MM.1S (cell line): ENCODE measurements at regions not wholly inside any gene's neighbourhood (a gene's known extent, or its start where the extent isn't known, plus 50 kb on each side); places are given as distances from the start of the nearest gene placed in this dataset.

Experiments
- DNase-seq: peaks from one replicate; pipeline ENCODE4 v3.0.0-alpha.2; 2015
- H2AFZ ChIP-seq: fragments of 300-600 bp; sonication (generic); 2 replicates; pipeline ENCODE4 v1.6.0; 2016; ENCODE audit warnings: antibody characterized with exemption, low read length
- H3F3A ChIP-seq: fragments of 300-600 bp; sonication (generic); 2 replicates; pipeline ENCODE4 v1.6.1; 2016; ENCODE audit warnings: mild to moderate bottlenecking, antibody characterized with exemption, low read length, moderate library complexity, mixed read lengths; ENCODE audit not compliant: insufficient read depth
- H3K27ac ChIP-seq: fragments of 300-600 bp; sonication (generic); 2 replicates; pipeline ENCODE4 v1.5.1; 2016; ENCODE audit warnings: mild to moderate bottlenecking, low read length
- H3K27me3 ChIP-seq: fragments of 300-600 bp; sonication (generic); replicated peaks from 2 replicates; pipeline ENCODE4 v1.6.0; 2016; ENCODE audit warnings: low read length; ENCODE audit not compliant: insufficient read depth
- H3K36me3 ChIP-seq: fragments of 300-600 bp; sonication (generic); replicated peaks from 2 replicates; pipeline ENCODE4 v1.6.1; 2016; ENCODE audit warnings: mild to moderate bottlenecking, low read length, mixed read lengths; ENCODE audit not compliant: insufficient read depth
- H3K4me1 ChIP-seq: fragments of 300-600 bp; sonication (generic); 2 replicates; pipeline ENCODE4 v1.6.1; 2016; ENCODE audit warnings: low read length, mixed read lengths
- H3K4me2 ChIP-seq: fragments of 300-600 bp; sonication (generic); 2 replicates; pipeline ENCODE4 v1.6.0; 2016; ENCODE audit warnings: low read depth, low read length
- H3K4me3 ChIP-seq: fragments of 300-600 bp; sonication (generic); 2 replicates; pipeline ENCODE4 v1.5.1; 2016; ENCODE audit warnings: low read length, mixed read lengths
- H3K79me2 ChIP-seq: fragments of 300-600 bp; sonication (generic); 2 replicates; pipeline ENCODE4 v1.6.1; 2016; ENCODE audit warnings: mixed run types, low read length, mixed read lengths
- H3K9ac ChIP-seq: fragments of 300-600 bp; sonication (generic); 2 replicates; pipeline ENCODE4 v1.6.1; 2016; ENCODE audit warnings: low read length, mixed read lengths
- H3K9me2 ChIP-seq: fragments of 300-600 bp; sonication (generic); replicated peaks from 2 replicates; pipeline ENCODE4 v1.6.1; 2016; ENCODE audit warnings: mild to moderate bottlenecking, low read length, mixed read lengths; ENCODE audit not compliant: insufficient read depth
- H3K9me3 ChIP-seq: fragments of 300-600 bp; sonication (generic); replicated peaks from 2 replicates; pipeline ENCODE4 v1.6.1; 2016; ENCODE audit warnings: mild to moderate bottlenecking, low read length, mixed read lengths; ENCODE audit not compliant: insufficient read depth
- H4K20me1 ChIP-seq: fragments of 300-600 bp; sonication (generic); 2 replicates; pipeline ENCODE4 v1.6.1; 2016; ENCODE audit warnings: mild to moderate bottlenecking, low read length, moderate library complexity, mixed read lengths; ENCODE audit not compliant: insufficient read depth
- EZH2 ChIP-seq: fragments of 300-600 bp; sonication (generic); optimal IDR thresholded peaks from 2 replicates; pipeline ENCODE3; 2017; ENCODE audit warnings: low read depth, mild to moderate bottlenecking, antibody characterized with exemption, low read length, mixed read lengths
- EZH2phosphoT487 ChIP-seq: fragments of 300-600 bp; sonication (generic); IDR thresholded peaks from 2 replicates; pipeline ENCODE4 v1.6.1; 2018; ENCODE audit warnings: antibody characterized with exemption, low read length
- TF ChIP-seq, protein P1 (sequence below): fragments of 300-600 bp; sonication (generic); IDR thresholded peaks from 2 replicates; pipeline ENCODE4 v1.5.1; 2016; ENCODE audit warnings: antibody characterized with exemption, low read length, mixed read lengths

GRCh38 chr3:80770106-80771074 is 991.1 kb downstream of the GBE1 start:
- Histone ChIP-seq H4K20me1 (no peaks in the 10 kb centered on the region), H2AFZ (no peak overlapping the region), H3K4me1 (no peaks in the 10 kb centered on the region), H3K27ac (no peak overlapping the region), H3K4me2 (no peak overlapping the region), H3K27me3 (no peaks in the 10 kb centered on the region), H3K79me2 (no peaks in the 10 kb centered on the region), H3K9me2 (no peaks in the 10 kb centered on the region), H3K9me3 (no peaks in the 10 kb centered on the region), H3F3A (no peaks in the 10 kb centered on the region), H3K9ac (no peak overlapping the region), H3K4me3 (no peak overlapping the region), H3K36me3 (no peaks in the 10 kb centered on the region)
- TF ChIP-seq EZH2phosphoT487 (no peak), EZH2 (no peak)
- TF ChIP-seq, protein P1, sequence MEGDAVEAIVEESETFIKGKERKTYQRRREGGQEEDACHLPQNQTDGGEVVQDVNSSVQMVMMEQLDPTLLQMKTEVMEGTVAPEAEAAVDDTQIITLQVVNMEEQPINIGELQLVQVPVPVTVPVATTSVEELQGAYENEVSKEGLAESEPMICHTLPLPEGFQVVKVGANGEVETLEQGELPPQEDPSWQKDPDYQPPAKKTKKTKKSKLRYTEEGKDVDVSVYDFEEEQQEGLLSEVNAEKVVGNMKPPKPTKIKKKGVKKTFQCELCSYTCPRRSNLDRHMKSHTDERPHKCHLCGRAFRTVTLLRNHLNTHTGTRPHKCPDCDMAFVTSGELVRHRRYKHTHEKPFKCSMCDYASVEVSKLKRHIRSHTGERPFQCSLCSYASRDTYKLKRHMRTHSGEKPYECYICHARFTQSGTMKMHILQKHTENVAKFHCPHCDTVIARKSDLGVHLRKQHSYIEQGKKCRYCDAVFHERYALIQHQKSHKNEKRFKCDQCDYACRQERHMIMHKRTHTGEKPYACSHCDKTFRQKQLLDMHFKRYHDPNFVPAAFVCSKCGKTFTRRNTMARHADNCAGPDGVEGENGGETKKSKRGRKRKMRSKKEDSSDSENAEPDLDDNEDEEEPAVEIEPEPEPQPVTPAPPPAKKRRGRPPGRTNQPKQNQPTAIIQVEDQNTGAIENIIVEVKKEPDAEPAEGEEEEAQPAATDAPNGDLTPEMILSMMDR, result no peak
- no peak for DNase-seq

GRCh38 chr3:80769683-80770082 is 991.8 kb downstream of the GBE1 start:
- H3K9me3 ChIP-seq, result no peaks in the 10 kb centered on the region
- no peaks in the 10 kb centered on the region for H4K20me1 ChIP-seq
- no peaks in the 10 kb centered on the region for H3K9me2 ChIP-seq
- no peak for DNase-seq
- H2AFZ ChIP-seq, result no peak overlapping the region
- TF ChIP-seq, protein P1, result no peak
- no peak overlapping the region for H3K4me2 ChIP-seq
- no peak overlapping the region for H3K9ac ChIP-seq
- no peak overlapping the region for H3K4me3 ChIP-seq
- H3K4me1 ChIP-seq, result no peaks in the 10 kb centered on the region
- H3F3A ChIP-seq, result no peaks in the 10 kb centered on the region
- no peaks in the 10 kb centered on the region for H3K27me3 ChIP-seq
- no peak overlapping the region for H3K27ac ChIP-seq
- no peaks in the 10 kb centered on the region for H3K36me3 ChIP-seq
- no peaks in the 10 kb centered on the region for H3K79me2 ChIP-seq

- Histone ChIP-seq H3K9ac (no peak overlapping the region), H4K20me1 (no peaks in the 10 kb centered on the region), H3K79me2 (no peaks in the 10 kb centered on the region), H3F3A (no peaks in the 10 kb centered on the region), H3K9me2 (no peaks in the 10 kb centered on the region), H3K27me3 (no peaks in the 10 kb centered on the region), H3K4me2 (no peak overlapping the region), H3K9me3 (no peaks in the 10 kb centered on the region), H3K27ac (no peak overlapping the region), H2AFZ (no peak overlapping the region), H3K36me3 (no peaks in the 10 kb centered on the region), H3K4me1 (no peaks in the 10 kb centered on the region), H3K4me3 (no peak overlapping the region)
- DNase-seq, result no peak
- no peak for TF ChIP-seq EZH2phosphoT487
- TF ChIP-seq, protein P1, result no peak
- TF ChIP-seq EZH2, result no peak
Observed at GRCh38 chr3:80767604-80768003, 993.8 kb downstream of the GBE1 start.
